CD14-positive monocyte (primary cell): ENCODE measurements at regions not wholly inside any gene's neighbourhood (a gene's known extent, or its start where the extent isn't known, plus 50 kb on each side); places are given as distances from the start of the nearest gene placed in this dataset.
A peak's percentile ranks its signal among the peaks of the same experiment; 100 is the strongest.

ENCODE experiments used
- DNase-seq, 3 donors: peaks; one replicate each; pipeline ENCODE4 v3.0.0-alpha.2; 2011 to 2022
- H2AFZ ChIP-seq: 2 replicates; pipeline ENCODE4 v1.6.0; 2012; ENCODE audit warnings: mild to moderate bottlenecking, low read depth, low read length, inconsistent platforms; ENCODE audit not compliant: insufficient read depth, poor library complexity, severe bottlenecking
- H3K27ac ChIP-seq, 2 donors: 1 replicate in 1 of 2; 2 replicates in 1 of 2; pipeline ENCODE4 v1.5.1; 2012 to 2013; ENCODE audit warnings: low read length in 2 of 2, control low read depth in 1 of 2, inconsistent platforms in 1 of 2, low read depth in 1 of 2, mild to moderate bottlenecking in 1 of 2
- H3K27me3 ChIP-seq, 2 donors: one replicate each; pipeline versions ENCODE4 v1.6.0 to v1.6.1; 2011 to 2013; ENCODE audit warnings: low read length in 2 of 2; ENCODE audit not compliant: control insufficient read depth in 2 of 2, insufficient read depth in 2 of 2
- H3K36me3 ChIP-seq, 2 donors: replicated peaks in 1 of 2; 1 replicate in 1 of 2; 2 replicates in 1 of 2; pipeline versions ENCODE4 v1.5.1 to v1.6.1; 2012 to 2013; ENCODE audit warnings: low read length in 2 of 2, control low read depth in 1 of 2, inconsistent platforms in 1 of 2, mild to moderate bottlenecking in 1 of 2; ENCODE audit not compliant: insufficient read depth in 2 of 2, control insufficient read depth in 1 of 2
- H3K4me1 ChIP-seq, 2 donors: 1 replicate in 1 of 2; 2 replicates in 1 of 2; pipeline versions ENCODE4 v1.5.1 to v1.6.1; 2012 to 2013; ENCODE audit warnings: low read length in 2 of 2, control low read depth in 1 of 2, inconsistent platforms in 1 of 2, mild to moderate bottlenecking in 1 of 2, moderate library complexity in 1 of 2; ENCODE audit not compliant: insufficient read depth in 2 of 2, control insufficient read depth in 1 of 2
- H3K4me2 ChIP-seq: replicated peaks from 2 replicates; pipeline ENCODE3; 2012; ENCODE audit warnings: low read length, moderate library complexity, mild to moderate bottlenecking; ENCODE audit not compliant: poor library complexity, severe bottlenecking; ENCODE audit errors: extremely low read depth
- H3K4me3 ChIP-seq, 3 experiments: fragments of 200-600 bp in 1 of 3; sonication (generic) in 1 of 3; replicated peaks in 1 of 3; 1 replicate in 2 of 3; 2 replicates in 1 of 3; pipeline ENCODE4 v1.5.1; 2011 to 2013; ENCODE audit warnings: low read length in 3 of 3, mild to moderate bottlenecking in 3 of 3, control low read depth in 2 of 3, low read depth in 2 of 3, inconsistent platforms in 1 of 3, moderate library complexity in 1 of 3
- H3K79me2 ChIP-seq: 2 replicates; pipeline ENCODE4 v1.6.0; 2012; ENCODE audit warnings: mild to moderate bottlenecking, control low read depth, inconsistent platforms, low read length, moderate library complexity; ENCODE audit not compliant: insufficient read depth
- H3K9ac ChIP-seq: 2 replicates; pipeline ENCODE4 v1.6.0; 2017; ENCODE audit warnings: low read length, mild to moderate bottlenecking; ENCODE audit not compliant: insufficient read depth, poor library complexity, severe bottlenecking
- H3K9me3 ChIP-seq, 2 donors: replicated peaks in 1 of 2; 1 replicate in 1 of 2; 2 replicates in 1 of 2; pipeline versions ENCODE4 v1.5.1 to v1.6.1; 2012 to 2013; ENCODE audit warnings: low read length in 2 of 2, control low read depth in 1 of 2; ENCODE audit not compliant: control insufficient read depth in 1 of 2, insufficient read depth in 1 of 2
- H4K20me1 ChIP-seq: 2 replicates; pipeline ENCODE4 v1.6.0; 2012; ENCODE audit warnings: mild to moderate bottlenecking, low read length, control low read depth, moderate library complexity; ENCODE audit not compliant: insufficient read depth
- H3K27ac Mint-ChIP-seq, 7 donors: one replicate each; pipeline ENCODE4 v1.8.0; 2020; ENCODE audit warnings: mild to moderate bottlenecking in 7 of 7, mixed read lengths in 7 of 7, moderate library complexity in 6 of 7, inconsistent platforms in 2 of 7
- H3K27me3 Mint-ChIP-seq, 3 donors: one replicate each; pipeline ENCODE4 v1.8.0; 2021 to 2022; ENCODE audit warnings: low read depth in 3 of 3, mild to moderate bottlenecking in 3 of 3, mixed read lengths in 3 of 3, moderate library complexity in 3 of 3, inconsistent platforms in 1 of 3
- H3K36me3 Mint-ChIP-seq, 2 donors: one replicate each; pipeline ENCODE4 v1.8.0; 2020; ENCODE audit warnings: mixed read lengths in 2 of 2, inconsistent platforms in 1 of 2, mild to moderate bottlenecking in 1 of 2
- H3K4me1 Mint-ChIP-seq: one replicate; pipeline ENCODE4 v1.8.0; 2020; ENCODE audit warnings: mild to moderate bottlenecking, mixed read lengths
- H3K4me3 Mint-ChIP-seq, 2 donors: one replicate each; pipeline ENCODE4 v1.8.0; 2020; ENCODE audit warnings: mild to moderate bottlenecking in 2 of 2, mixed read lengths in 2 of 2, moderate library complexity in 1 of 2
- H3K9me3 Mint-ChIP-seq, 7 donors: one replicate each; pipeline ENCODE4 v1.8.0; 2020 to 2022; ENCODE audit warnings: mixed read lengths in 7 of 7, mild to moderate bottlenecking in 6 of 7, moderate library complexity in 6 of 7, inconsistent platforms in 2 of 7
- CTCF ChIP-seq: fragments of 200-600 bp; IDR thresholded peaks from one replicate; pipeline ENCODE4 v1.8.0; 2022; ENCODE audit warnings: antibody characterized with exemption, mild to moderate bottlenecking
- WGBS: methylation state at CpG from one replicate; pipeline ENCODE4 v1.1.5; 2013; ENCODE audit warnings: missing lambda C conversion rate; ENCODE audit not compliant: insufficient coverage; 5-methylcytosine and 5-hydroxymethylcytosine counted together
- intact Hi-C, 2 donors: fragments of 100-400 bp; cut with micrococcal nuclease; formaldehyde crosslinking; loops; one replicate each; pipeline versions ENCODE4 v1.15.0 to v1.15.1; 2023

GRCh38 chr6:14674867-14675648 lies 557.5 kb downstream of the CD83 start:
- WGBS, result 93% methylated on average over 5 of the region's 7 CpGs
- Histone ChIP-seq H3K9ac (no peak overlapping the region), H3K4me2 (no peak overlapping the region), H3K4me1 (peaks cover 0 to 8% of the 10 kb centered on the region in 2 donors), H3K79me2 (no peaks in the 10 kb centered on the region), H3K36me3 (no peaks in the 10 kb centered on the region), H3K27ac (no peak overlapping the region), H2AFZ (no peak overlapping the region), H3K27me3 (no peaks in the 10 kb centered on the region), H4K20me1 (no peaks in the 10 kb centered on the region), H3K4me3 (no peak overlapping the region), H3K9me3 (no peaks in the 10 kb centered on the region)
- DNase-seq, result no peak
- Mint-ChIP-seq H3K4me3 (no peak overlapping the region), H3K4me1 (peaks cover 9% of the 10 kb centered on the region), H3K27me3 (peaks cover 0 to 2% (median 0%) of the 10 kb centered on the region in 3 donors), H3K27ac (peak overlapping the region in 1 of 7 donors; percentile 13), H3K36me3 (no peaks in the 10 kb centered on the region), H3K9me3 (no peaks in the 10 kb centered on the region)
- no peak for TF ChIP-seq CTCF
- intact Hi-C loops, result no loop called here

GRCh38 chr6:14676064-14676463 lies 558.5 kb downstream of the CD83 start:
- intact Hi-C loops, result no loop called here
- H4K20me1 ChIP-seq, result no peaks in the 10 kb centered on the region
- no CpG with 5 or more reads among the region's 2 CpGs for WGBS
- no peak for TF ChIP-seq CTCF
- H3K9me3 ChIP-seq, result no peaks in the 10 kb centered on the region
- Mint-ChIP-seq H3K27ac (no peak overlapping the region), H3K36me3 (no peaks in the 10 kb centered on the region), H3K4me3 (no peak overlapping the region), H3K4me1 (peaks cover 9% of the 10 kb centered on the region), H3K9me3 (no peaks in the 10 kb centered on the region), H3K27me3 (peaks cover 0 to 2% (median 0%) of the 10 kb centered on the region in 3 donors)
- no peak overlapping the region for H3K4me2 ChIP-seq
- peaks cover 0 to 8% of the 10 kb centered on the region in 2 donors for H3K4me1 ChIP-seq
- no peak overlapping the region for H2AFZ ChIP-seq
- no peak overlapping the region for H3K27ac ChIP-seq
- no peak overlapping the region for H3K9ac ChIP-seq
- no peak overlapping the region for H3K4me3 ChIP-seq
- H3K79me2 ChIP-seq, result no peaks in the 10 kb centered on the region
- no peaks in the 10 kb centered on the region for H3K27me3 ChIP-seq
- no peak for DNase-seq
- no peaks in the 10 kb centered on the region for H3K36me3 ChIP-seq
